ENCODE measurements at regions not wholly inside any gene's neighbourhood (a gene's known extent, or its start where the extent isn't known, plus 50 kb on each side); places are given as distances from the start of the nearest gene placed in this dataset.

DNA sequence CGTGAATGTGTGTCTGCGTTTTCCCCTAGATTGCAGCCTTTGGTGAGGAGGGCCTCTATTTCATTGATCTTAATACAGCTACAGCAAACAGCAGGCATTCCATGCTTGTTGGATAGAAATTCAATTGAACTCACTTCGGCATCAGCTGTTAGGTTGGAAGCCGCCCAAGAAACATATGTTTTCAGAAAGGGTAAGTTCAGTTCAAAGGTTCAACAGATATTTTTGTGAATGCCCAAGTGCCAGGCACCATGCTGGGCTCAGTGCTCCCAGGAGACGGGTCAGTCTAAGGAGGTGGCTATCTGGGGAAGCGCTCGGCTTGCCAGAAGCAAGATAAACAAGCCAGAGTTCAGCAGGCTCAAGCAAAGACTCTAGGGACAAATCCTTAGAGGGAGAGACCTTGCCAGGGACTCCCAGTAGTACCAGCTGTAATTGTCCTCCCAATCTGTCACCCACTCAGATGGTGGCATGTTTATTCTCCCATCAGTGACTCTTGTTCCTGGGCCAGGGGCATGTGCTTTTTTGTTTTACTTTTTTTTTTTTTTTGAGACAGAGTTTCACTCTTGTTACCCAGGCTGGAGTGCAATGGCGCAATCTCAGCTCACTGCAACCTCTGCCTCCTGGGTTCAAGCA is 64.5 kb upstream of the LARGE1 start:
- Histone ChIP-seq H3K36me3 (ENCODE audit: control insufficient read depth in 4 of 4, insufficient read depth in 3 of 4, low read depth in 1 of 4, low read length in 3 of 4) (no peaks in the 10 kb centered on the region), H3K4me3 (ENCODE audit: low read depth in 1 of 3, low read length in 3 of 3) (no peak overlapping the region), H3K27ac (ENCODE audit: low read depth in 1 of 2, low read length in 2 of 2) (no peak overlapping the region), H3K9me3 (ENCODE audit: control insufficient read depth in 4 of 4, low read length in 3 of 4) (no peaks in the 10 kb centered on the region), H3K4me1 (ENCODE audit: control insufficient read depth in 4 of 4, insufficient read depth in 4 of 4, low read length in 3 of 4) (peaks cover 1 to 20% (median 6%) of the 10 kb centered on the region in 4 donors), H3K9ac (ENCODE audit: low read depth in 1 of 2, low read length in 2 of 2) (no peak overlapping the region), H3K27me3 (ENCODE audit: control insufficient read depth in 4 of 4, insufficient read depth in 4 of 4, low read length in 3 of 4) (no peaks in the 10 kb centered on the region)
- 42% methylated on average over 8 of the region's 8 CpGs for WGBS
- DNase-seq (ENCODE audit: low spot score) = no peak
- TF ChIP-seq GABPA (IDR thresholded peaks at IDR 0.05 in 1 of 2, conservative IDR thresholded peaks at IDR 0.05 in 1 of 2) = no peak
- TF ChIP-seq, protein P1, sequence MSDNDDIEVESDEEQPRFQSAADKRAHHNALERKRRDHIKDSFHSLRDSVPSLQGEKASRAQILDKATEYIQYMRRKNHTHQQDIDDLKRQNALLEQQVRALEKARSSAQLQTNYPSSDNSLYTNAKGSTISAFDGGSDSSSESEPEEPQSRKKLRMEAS (IDR thresholded peaks at IDR 0.05) = peak; percentile 30
- no peak for TF ChIP-seq FOXA2 (IDR thresholded peaks at IDR 0.05)
- peak in 1 of 2 donors; percentile 49 for TF ChIP-seq HNF4A (conservative IDR thresholded peaks at IDR 0.05)
- no peak for TF ChIP-seq TAF1 (conservative IDR thresholded peaks at IDR 0.05)
- no peak for TF ChIP-seq NR2F2 (IDR thresholded peaks at IDR 0.05)
- no peak for TF ChIP-seq RAD21 (IDR thresholded peaks at IDR 0.05)
- TF ChIP-seq YY1 (IDR thresholded peaks at IDR 0.05) = peak; percentile 23
- TF ChIP-seq ZBTB33 (IDR thresholded peaks at IDR 0.05) = no peak
- TF ChIP-seq CTCF (IDR thresholded peaks at IDR 0.05; ENCODE audit: low read depth, low read length, missing input control) = no peak
- peak; percentile 7 to 45 for TF ChIP-seq RXRA (IDR thresholded peaks at IDR 0.05)
- no peak for TF ChIP-seq FOXA1 (IDR thresholded peaks at IDR 0.05)
- no peak for TF ChIP-seq JUND (IDR thresholded peaks at IDR 0.05)
- no peak for TF ChIP-seq SP1 (IDR thresholded peaks at IDR 0.05)
- TF ChIP-seq REST (IDR thresholded peaks at IDR 0.05) = no peak
- TF ChIP-seq, protein P2, sequence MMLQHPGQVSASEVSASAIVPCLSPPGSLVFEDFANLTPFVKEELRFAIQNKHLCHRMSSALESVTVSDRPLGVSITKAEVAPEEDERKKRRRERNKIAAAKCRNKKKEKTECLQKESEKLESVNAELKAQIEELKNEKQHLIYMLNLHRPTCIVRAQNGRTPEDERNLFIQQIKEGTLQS (IDR thresholded peaks at IDR 0.05) = no peak
- no peak for TF ChIP-seq EGR1 (IDR thresholded peaks at IDR 0.05; ENCODE audit: low read depth in 2 of 2)
- no peak for TF ChIP-seq HNF4G (IDR thresholded peaks at IDR 0.05)
